CD1c-positive myeloid dendritic cell (primary cell): ENCODE measurements at regions not wholly inside any gene's neighbourhood (a gene's known extent, or its start where the extent isn't known, plus 50 kb on each side); places are given as distances from the start of the nearest gene placed in this dataset.

ENCODE experiments used
- DNase-seq: peaks from one replicate; pipeline ENCODE4 v3.0.0-alpha.2; 2016; ENCODE audit errors: extremely low spot score

DNA sequence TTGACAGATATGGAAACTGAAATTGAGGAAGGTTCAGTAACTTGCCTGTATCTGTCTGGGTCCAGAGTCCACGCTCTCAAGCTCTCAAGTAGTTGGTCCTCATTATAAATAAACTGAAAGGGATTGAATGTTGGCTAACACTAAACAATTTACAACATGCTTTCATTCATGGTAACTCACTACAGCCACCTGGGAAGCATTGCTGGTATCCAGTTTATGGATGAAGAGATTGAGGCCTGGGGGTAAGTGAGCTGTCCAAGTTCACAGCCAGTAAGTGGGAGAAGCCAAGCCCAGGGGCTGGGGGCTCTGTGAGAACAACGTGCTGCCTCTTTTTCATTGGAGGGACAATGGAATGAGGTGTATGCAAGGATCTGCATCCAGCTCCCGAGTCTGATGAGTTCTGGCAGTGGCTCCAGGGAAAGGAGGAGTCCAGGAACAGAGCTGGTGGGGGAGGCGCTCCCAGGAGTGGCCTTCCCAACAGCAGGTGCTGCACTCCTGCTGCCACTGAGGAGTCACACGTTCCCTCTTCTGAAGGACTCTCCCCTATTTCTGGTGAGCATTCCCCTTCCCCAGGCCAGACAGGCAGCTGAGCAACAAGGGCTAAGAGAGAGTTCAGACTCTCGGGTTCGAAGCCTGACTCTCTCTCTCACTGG is 175.8 kb downstream of the CSNK2A3 start:
- DNase-seq: no peak

DNA sequence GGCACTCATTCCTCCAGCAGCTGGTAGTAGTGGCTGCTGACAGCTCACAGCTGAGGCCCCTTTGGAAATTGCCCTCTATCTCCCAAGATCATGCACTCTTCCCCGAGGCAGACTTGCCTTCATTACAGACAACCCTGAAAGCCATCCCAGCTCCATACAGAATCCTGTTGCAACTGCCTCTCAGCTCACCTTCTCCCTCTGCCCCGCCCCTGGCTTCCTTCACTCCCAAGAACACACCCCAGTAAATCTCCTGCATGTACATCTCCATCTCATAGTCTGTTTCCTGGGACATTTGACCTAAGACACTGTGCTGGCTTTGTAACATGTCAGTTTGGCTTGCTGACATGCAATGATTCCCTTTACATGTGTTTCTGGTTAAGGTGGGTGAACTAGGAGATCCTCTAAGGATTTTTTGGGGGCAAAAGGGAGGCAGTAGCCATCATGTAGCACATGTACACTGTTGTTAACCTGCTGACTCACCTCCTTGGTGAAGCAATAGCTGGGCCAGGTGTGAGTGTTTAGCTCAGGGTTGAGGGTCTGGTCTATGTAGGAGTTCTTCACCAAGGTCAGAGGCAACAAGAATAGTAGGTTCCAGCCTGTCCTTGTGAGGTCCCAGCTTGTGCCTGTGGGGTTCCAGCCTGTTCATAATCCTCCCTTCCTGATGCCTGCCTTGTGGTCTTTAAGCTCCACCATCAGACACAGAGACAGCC is 179.6 kb downstream of the CSNK2A3 start:
- no peak for DNase-seq

DNA sequence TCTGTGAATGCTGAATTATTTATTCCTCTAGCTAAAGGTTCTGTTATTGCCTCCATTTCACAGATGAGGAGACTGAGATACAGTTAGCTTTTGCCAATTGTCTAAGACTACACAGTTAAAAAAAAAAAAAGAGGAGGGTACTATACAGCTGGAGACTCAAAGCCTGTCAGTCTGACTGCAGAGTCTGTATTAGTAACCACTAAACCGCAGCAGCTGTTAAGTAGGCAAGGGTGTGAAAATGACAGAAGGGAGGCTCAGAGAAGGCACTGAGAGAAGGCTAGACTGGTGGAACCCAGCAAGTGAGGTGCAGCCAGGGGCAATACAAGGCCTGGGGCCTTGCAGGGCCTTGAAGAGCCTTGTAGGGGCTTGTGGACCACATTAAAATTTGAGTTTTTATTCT is 181.2 kb downstream of the CSNK2A3 start:
- peak; percentile 23 for DNase-seq

DNA sequence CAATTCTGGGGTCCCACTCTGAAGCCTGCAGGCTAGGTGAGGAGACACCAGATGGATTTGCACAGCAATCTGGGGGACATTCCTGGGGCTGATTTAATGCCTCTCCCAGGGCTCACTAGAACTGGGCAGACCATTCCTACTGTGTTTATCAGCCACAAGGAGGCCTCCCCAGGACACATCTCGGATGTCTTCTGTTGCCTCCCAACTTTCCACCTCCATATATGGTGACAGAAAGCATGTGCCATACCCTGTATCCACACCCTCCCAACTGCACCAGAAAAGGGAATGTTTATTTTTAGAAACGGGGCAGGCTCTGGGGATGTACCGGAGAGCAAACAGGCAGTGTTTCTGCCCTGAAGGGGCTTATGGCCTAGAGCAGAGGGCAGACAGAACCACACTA is 181.8 kb downstream of the CSNK2A3 start:
- DNase-seq: no peak

DNA sequence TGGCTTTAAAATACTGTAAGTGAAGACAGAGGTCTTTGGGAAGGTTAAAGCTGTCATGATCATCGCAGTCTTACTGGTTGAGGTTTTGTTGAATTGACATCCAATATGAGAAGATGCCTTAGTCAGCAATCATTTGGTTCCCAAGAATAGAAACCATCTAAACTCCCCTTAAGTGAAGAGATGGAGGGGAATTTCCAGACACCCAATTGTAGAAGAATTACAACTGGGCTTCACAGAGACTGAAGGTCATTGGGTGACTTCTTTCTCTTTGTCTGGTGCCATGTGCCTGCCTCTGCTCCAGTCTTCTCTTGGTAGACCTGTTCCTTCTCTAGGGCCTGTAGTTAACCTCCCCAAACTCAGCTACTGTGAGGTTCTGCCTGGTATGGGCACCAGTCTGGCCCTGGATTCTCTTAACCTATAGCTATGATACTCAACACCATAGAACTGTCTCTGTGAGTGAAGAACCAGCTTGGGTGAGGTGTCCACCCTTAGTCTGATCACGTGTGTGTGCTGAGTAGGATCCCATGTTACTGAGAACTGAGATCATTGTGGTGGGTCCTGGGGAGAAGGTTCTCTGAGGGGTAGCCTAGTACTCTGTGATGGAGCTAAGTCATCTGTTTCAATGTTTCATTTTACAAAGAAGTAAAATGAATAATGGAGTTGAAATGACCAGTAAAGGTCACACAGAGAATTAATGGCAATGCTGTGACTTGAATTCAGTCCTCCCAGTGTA is 182.5 kb downstream of the CSNK2A3 start:
- no peak for DNase-seq

DNA sequence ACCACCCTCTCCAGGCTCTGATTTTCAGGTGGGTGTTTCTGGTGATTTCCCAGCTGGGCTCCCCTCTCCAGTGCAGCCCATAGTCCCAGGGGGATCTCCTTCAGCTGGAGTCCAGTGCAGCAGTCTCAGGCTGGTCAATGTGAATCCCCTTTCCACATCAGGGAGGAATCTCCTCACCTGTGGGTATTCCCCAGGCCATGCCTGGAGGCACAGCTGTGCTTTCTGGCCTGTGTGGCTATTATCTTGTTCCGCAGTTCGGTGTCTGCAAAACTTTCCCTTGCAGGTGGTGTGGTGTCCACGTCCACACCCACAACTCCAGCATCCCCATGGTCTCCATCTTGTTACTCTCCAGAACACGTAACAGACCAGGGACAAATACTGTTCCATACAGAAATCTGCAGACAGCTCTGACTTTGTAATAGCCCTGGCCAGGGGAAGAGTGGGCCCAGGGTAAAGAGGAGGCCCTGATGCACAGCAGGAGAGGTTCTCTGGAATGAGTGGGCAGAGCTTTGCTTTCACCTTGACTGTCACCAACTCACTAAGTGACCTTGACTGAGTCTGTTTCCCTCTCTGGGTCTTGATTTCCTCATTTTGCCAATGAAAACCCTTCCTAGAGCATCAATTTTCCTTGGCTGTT is 183.2 kb downstream of the CSNK2A3 start:
- no peak for DNase-seq

DNA sequence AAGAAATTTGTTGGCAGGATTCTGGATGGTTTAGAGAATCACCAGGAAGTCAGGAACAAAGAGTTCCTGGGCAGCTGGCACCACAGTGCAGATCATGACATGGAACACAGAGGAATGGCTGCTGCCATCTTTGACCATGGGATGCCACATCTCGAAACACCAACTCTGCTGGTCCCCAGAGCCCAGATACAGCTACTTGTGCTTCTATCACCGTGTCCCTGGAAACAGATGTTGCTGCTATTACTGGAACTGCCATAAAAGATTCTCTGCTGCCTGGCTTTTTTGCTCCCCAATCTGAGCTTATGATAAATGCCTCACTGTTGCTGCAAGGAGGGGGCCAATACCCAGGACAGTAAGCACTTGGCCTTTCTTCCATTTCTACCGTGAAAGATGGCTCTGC is 185.2 kb downstream of the CSNK2A3 start:
- no peak for DNase-seq

DNA sequence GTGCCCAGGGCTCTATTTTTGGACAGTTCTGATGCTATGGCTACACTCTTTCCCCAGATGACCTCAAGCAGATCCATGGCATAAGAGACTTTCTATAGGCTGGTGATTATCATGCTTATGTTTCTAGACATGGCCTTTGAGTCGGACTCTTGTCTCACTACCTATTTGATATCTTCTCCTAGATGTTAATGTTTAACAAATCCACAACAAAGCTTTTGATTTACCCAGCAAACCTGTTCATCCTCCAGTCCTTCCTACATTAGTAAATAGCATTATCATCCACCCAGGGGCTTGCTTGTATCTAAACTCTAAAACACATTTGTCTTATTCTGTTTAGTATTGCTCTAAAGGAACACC is 188.7 kb downstream of the CSNK2A3 start:
- DNase-seq: no peak

DNA sequence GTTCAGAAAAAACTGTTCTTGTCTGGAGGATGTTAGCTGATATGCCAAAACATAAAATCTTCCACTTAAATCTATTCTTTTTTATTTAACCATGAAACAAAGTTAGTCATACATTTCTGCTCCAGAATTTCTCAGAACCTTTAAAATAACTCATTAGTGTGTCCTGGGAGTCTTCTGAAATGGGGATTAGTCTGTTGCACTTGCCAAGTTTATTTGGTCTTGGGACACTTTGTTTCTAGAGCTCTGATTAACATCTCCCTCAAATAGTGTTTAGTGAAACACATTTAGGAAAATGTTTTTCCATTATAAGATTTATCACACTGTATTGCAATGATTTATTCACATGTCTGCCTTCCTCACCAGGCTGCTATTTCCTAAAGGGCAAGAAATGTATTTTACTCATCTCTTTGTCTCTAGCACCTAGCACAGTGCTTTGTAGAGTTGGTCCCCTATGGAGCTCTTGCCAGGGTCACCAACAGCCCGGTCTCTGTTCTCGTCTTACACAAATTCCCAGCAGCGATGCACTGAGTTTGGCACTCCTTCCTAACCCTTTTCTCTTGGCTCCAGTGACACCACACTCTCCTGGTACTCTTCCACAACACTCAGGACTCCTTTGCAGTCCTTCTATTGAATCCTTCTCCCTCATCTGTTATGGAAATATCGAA is 189.2 kb downstream of the CSNK2A3 start:
- DNase-seq: no peak

DNA sequence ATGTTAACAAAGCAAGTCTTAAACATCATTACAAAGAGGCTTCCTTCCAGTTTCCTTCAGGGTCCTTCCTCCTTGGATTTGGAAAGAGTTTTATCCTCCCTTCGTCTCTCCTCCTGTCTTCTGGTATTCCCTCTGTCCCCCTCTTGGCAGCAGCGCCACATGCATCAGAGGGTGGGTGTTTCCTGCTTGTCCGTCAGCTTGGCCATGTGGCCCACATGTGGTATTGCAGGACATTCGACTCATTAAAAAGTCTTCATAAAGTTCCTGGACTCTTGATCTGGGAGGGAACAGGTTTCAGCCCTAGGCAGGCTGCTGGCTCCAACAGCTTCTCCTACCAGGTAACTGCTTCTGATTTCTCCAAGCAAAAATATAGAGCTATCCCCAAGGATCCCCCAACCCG is 189.8 kb downstream of the CSNK2A3 start:
- no peak for DNase-seq

DNA sequence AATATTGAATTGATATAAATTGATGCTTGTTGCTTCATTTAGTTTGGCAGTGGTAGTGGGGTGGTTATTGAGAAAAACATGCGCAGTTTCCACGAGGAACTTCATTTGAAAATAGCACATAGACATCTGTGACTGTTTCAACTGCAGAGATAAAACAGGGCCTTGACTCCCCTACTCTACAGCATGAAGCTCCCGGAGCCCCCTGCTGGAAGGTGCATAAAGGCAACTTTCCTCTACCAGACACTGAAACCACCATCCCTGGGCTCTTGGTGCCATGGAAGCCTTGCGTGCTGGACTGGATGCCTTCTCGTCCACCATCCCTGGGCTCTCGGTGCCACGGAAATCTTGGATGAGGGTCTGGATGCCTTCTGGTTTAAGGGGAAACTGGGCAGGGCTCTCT is 195.9 kb downstream of the CSNK2A3 start:
- DNase-seq: peak; percentile 6

DNA sequence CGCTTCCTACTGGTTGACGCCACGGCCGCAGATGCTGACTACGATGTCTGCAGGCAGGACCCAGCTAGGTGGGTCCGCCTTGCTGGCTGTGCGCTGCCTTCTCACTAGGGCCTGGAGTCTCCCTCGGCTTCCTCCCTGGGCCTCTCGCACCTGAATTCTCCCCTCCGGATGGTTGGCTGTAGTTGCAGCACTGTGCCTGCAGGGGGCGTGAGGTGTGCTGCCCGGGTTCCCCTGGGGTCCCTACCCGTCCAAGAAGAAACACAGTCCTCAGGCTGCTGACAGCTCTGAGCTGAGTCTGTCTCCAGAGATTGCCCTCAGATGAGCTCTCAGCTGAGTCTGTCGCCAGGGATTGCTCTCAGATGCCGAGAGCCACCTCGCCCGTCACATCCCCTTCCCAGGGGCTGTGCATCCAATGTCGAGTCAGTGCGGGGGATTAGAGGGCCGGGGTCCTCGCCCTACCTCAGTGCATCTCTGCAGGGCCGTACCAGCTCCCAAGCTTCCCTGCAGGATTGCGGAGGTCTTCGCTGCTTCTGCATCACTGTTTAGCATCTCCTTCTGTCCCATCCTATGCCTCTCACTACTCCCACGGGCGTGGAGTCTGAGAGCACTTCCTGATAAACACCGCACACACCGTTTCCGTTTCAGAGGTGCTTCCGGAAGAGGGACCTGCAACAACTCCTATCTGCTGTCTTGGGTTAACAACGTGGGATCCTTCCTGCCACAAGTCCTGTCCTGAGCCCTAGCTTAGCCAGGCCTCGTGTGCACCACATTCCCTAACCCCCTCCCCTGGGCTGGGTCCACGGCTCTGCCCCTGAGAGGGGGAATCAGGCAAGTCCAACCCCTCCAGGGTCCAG is 196.9 kb downstream of the CSNK2A3 start:
- DNase-seq: peak; percentile 18

DNA sequence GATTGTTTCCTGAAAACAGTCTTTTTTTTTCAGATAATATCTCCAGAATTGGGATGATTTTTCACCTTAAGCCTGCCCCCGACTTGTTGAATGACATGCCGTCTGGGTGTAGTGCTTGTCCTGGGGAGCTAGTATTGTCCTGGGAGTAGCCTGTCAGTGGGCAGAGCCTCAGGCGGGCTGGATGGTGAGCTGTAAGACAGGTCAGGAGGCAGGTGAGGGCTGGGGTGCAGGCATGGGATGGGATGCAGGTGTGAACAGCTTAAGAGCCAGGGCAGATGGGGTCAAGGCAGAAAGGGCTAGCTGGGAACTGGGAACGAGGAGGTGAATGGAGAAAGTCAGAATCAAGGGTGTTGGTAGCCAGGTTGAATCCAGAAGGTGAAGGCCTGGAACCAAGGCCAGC is 200.2 kb downstream of the CSNK2A3 start:
- no peak for DNase-seq

DNA sequence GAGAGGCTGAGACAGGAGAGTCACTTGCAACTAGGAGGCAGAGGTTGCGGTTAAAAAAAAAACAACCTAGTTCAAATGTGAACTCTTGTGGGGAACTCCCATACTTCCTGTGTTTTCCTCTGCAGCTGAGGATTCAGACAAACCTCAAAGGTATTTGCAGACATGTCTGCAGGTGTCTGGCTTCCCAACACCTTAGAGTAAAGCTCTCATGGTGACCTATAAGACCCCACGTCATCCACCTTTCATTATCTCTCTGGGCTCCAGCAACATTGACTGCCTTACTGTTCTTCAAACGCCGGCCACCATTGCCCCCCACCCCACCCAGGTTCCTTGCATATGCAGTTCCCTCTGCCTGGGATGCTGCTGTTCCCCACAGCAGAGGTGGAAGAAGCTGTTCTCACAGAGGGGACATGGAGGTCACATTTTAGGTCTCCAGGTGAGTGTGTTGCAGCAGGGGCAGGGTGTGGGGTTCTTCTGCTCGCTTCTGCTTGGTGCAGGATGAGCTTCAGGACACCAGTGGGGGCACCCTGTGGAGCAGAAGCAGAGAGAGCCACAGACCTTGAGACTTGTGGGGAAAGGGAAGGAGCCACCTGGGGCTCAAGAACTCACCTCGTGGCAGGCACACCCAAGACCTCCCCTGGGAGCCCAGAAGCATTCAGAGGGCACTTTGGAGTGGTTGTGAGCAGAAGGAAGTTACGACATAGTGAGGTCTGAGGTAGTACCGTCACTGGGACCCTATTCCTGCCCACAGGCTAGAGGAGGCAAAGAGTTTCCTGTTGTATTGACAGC is 203.2 kb downstream of the CSNK2A3 start:
- DNase-seq: peak; percentile 11

DNA sequence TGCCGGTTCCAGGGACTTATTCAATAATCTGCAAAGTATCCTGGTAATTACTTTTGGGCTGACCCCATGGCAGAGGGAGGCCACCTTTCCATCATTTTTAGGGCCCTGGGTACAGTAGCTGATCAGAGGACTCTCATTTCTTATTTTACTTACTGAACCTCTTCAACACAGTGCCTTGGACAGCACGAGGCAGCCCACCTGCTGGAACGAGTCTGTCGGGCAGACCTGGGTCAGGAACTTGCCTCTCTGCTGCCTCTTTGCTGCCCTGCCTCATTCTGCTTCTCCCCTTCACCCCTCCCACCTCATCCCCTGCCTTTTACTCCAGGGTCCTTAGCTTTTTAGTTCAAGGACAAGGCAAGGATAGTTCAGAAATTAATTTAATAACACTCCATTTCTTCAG is 204.5 kb downstream of the CSNK2A3 start:
- no peak for DNase-seq

DNA sequence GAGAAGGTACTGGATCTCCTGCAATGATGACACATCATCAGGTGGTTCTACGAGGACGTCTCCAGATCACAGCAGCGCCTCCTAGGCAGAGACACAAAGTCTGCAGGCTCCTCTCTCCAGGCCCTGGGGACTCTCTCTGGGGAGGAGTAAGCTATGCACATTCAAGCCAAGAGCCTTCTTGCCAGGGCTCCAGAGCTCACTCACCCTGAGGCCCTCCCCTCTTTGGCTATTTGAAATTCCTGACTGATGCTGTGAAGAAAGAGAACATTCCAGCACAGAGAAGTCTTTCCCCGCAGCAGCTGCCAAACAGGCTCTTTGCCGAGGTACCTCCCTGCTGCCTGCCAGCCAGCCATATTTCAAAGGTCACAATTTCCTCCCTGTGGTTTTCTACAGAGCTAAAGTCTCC is 204.9 kb downstream of the CSNK2A3 start:
- no peak for DNase-seq

DNA sequence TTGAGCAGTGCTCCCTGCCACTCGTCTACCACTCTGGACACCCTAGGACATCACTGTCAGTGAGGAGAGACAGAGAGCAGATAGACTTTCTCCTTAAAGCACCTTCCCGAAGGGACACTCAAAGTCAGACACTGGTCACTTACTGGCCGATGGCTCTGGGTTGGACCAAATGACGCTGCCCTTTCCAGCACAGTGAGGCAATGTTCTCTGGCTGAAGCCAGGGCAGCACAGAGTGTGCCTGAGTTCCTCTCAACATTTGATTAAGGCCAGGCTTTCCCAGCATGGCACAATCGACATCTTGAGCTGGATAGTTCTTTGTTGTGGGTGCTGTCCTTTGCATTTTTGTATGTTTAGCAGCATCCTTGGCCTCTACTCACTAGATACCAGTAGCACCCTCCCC is 206.2 kb downstream of the CSNK2A3 start:
- DNase-seq: no peak

DNA sequence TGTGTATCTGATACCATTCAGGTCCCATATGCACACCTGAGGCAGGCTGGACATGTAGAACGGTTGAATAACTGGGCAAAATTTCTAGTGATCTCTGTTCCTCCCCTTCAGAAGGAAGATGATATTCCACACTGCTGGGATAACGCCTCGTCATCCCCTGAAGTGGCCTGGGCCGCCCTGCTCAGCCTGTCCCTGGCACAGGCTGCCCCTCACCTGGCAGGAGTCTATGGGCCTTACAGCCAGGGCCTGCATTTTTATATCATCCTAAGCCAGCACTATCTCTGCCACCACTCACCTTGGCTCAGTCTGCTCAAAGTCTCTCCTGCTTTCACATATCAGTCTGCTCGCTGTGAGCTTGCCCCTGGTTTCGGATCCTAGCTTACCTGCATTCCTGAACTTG is 209.2 kb downstream of the CSNK2A3 start:
- DNase-seq: no peak

DNA sequence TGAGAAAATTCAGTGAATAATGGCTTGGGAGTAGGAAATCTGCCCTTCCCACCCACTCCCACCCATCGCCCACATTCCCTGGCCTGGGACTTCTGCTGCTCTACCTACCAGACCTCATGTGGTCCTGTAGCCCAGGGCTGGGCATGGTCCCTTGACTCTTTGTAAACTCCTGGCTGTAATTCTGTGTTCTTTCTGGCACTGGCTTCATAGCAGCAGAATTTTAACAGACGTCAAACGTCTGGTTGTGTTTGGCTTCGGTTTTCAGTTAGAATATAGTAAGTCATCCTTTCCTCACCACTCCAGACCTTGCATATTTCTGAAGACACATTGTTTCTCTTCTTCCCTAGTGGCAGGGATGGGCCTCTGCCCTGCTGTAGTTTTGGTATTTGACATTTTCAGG is 210.6 kb downstream of the CSNK2A3 start:
- no peak for DNase-seq

DNA sequence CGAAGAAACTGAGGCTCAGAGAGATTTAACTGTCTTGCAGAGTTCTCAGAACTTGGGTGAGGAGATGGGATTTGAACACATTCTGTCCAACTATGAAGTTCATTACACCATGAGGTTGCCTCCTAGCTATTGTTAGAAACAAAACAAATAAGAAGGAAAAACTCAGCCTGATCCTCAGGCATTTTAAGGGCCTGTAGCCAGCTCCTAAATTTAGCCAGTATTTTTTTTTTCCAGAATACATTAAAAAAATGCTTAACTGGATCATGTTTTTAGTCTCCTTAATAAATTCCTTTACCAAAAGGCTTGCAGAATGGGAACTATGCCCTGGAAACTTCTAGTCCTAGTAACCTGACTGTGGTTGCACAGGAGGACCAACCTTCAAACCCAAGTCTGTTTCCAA is 212.0 kb downstream of the CSNK2A3 start:
- no peak for DNase-seq
